22Rv1 (cell line): ENCODE measurements at regions not wholly inside any gene's neighbourhood (a gene's known extent, or its start where the extent isn't known, plus 50 kb on each side); places are given as distances from the start of the nearest gene placed in this dataset.

ENCODE experiments used
- CTCF ChIP-seq: fragments of 450-650 bp; IDR thresholded peaks from 2 replicates; pipeline ENCODE4 v1.5.1; 2017; ENCODE audit warnings: mild to moderate bottlenecking
- ZFX ChIP-seq: fragments of 450-650 bp; IDR thresholded peaks from 2 replicates; pipeline ENCODE4 v1.6.1; 2017; ENCODE audit warnings: antibody characterized with exemption, borderline replicate concordance

GRCh38 chr7:46738796-46739195, 817.7 kb upstream of the IGFBP3 start:
- TF ChIP-seq CTCF (no peak), ZFX (no peak)
